ENCODE measurements at regions not wholly inside any gene's neighbourhood (a gene's known extent, or its start where the extent isn't known, plus 50 kb on each side); places are given as distances from the start of the nearest gene placed in this dataset.

- H3K4me2 ChIP-seq (ENCODE audit: low read length): no peak overlapping the region
- H4K20me1 ChIP-seq (ENCODE audit: insufficient read depth): no peaks in the 10 kb centered on the region
- no peak overlapping the region for H2AFZ ChIP-seq (ENCODE audit: low read depth, low read length)
- no peak overlapping the region for H3K4me3 ChIP-seq (ENCODE audit: low read length)
- H3K27me3 ChIP-seq (ENCODE audit: insufficient read depth, low read depth, low read length): no peaks in the 10 kb centered on the region
- H3K27ac ChIP-seq (ENCODE audit: low read length): no peak overlapping the region
- no peaks in the 10 kb centered on the region for H3F3A ChIP-seq (ENCODE audit: insufficient read depth, low read length, poor library complexity, severe bottlenecking)
- peaks cover 3% of the 10 kb centered on the region for H3K9me3 ChIP-seq (ENCODE audit: low read length)
- TF ChIP-seq REST (IDR thresholded peaks at IDR 0.05; ENCODE audit: borderline replicate concordance) (no peak), EZH2 (IDR thresholded peaks at IDR 0.05; ENCODE audit: borderline replicate concordance, insufficient read depth, low read length, poor library complexity, severe bottlenecking) (no peak), SMC3 (conservative IDR thresholded peaks at IDR 0.05; ENCODE audit: poor library complexity) (no peak), MXI1 (conservative IDR thresholded peaks at IDR 0.05; ENCODE audit: poor library complexity, severe bottlenecking) (no peak), RAD21 (conservative IDR thresholded peaks at IDR 0.05) (no peak), TAF1 (IDR thresholded peaks at IDR 0.05; ENCODE audit: low read depth) (no peak), EP300 (conservative IDR thresholded peaks at IDR 0.05; ENCODE audit: poor library complexity, severe bottlenecking) (no peak), POLR2AphosphoS5 (IDR thresholded peaks at IDR 0.05) (no peak)
- TF ChIP-seq, protein P1, sequence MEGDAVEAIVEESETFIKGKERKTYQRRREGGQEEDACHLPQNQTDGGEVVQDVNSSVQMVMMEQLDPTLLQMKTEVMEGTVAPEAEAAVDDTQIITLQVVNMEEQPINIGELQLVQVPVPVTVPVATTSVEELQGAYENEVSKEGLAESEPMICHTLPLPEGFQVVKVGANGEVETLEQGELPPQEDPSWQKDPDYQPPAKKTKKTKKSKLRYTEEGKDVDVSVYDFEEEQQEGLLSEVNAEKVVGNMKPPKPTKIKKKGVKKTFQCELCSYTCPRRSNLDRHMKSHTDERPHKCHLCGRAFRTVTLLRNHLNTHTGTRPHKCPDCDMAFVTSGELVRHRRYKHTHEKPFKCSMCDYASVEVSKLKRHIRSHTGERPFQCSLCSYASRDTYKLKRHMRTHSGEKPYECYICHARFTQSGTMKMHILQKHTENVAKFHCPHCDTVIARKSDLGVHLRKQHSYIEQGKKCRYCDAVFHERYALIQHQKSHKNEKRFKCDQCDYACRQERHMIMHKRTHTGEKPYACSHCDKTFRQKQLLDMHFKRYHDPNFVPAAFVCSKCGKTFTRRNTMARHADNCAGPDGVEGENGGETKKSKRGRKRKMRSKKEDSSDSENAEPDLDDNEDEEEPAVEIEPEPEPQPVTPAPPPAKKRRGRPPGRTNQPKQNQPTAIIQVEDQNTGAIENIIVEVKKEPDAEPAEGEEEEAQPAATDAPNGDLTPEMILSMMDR (IDR thresholded peaks at IDR 0.05; ENCODE audit: poor library complexity, severe bottlenecking): no peak
- H3K36me3 ChIP-seq (ENCODE audit: insufficient read depth, low read length): no peaks in the 10 kb centered on the region
- no peaks in the 10 kb centered on the region for H3K79me2 ChIP-seq (replicated peaks; ENCODE audit: insufficient read depth, low read length)
- H3K9me2 ChIP-seq (ENCODE audit: insufficient read depth, low read length): no peaks in the 10 kb centered on the region
- no peak overlapping the region for H3K9ac ChIP-seq (ENCODE audit: low read length)
These were observed 185.3 kb downstream of the CYP26B1 start for GRCh38 chr2:71962350-71962749.

- H3F3A ChIP-seq (ENCODE audit: insufficient read depth, low read length, poor library complexity, severe bottlenecking): no peaks in the 10 kb centered on the region
- no peaks in the 10 kb centered on the region for H3K27me3 ChIP-seq (ENCODE audit: insufficient read depth, low read depth, low read length)
- no peak overlapping the region for H3K9ac ChIP-seq (ENCODE audit: low read length)
- TF ChIP-seq MXI1 (conservative IDR thresholded peaks at IDR 0.05; ENCODE audit: poor library complexity, severe bottlenecking) (no peak), REST (IDR thresholded peaks at IDR 0.05; ENCODE audit: borderline replicate concordance) (no peak), POLR2AphosphoS5 (IDR thresholded peaks at IDR 0.05) (no peak), SMC3 (conservative IDR thresholded peaks at IDR 0.05; ENCODE audit: poor library complexity) (no peak), TAF1 (IDR thresholded peaks at IDR 0.05; ENCODE audit: low read depth) (no peak), EZH2 (IDR thresholded peaks at IDR 0.05; ENCODE audit: borderline replicate concordance, insufficient read depth, low read length, poor library complexity, severe bottlenecking) (no peak), RAD21 (conservative IDR thresholded peaks at IDR 0.05) (no peak)
- TF ChIP-seq, protein P1 (IDR thresholded peaks at IDR 0.05; ENCODE audit: poor library complexity, severe bottlenecking): no peak
- H3K9me2 ChIP-seq (ENCODE audit: insufficient read depth, low read length): no peaks in the 10 kb centered on the region
- no peak overlapping the region for H3K4me2 ChIP-seq (ENCODE audit: low read length)
- no peak overlapping the region for H3K27ac ChIP-seq (ENCODE audit: low read length)
- H2AFZ ChIP-seq (ENCODE audit: low read depth, low read length): no peak overlapping the region
- H3K36me3 ChIP-seq (ENCODE audit: insufficient read depth, low read length): no peaks in the 10 kb centered on the region
- no peak overlapping the region for H3K4me3 ChIP-seq (ENCODE audit: low read length)
- no peaks in the 10 kb centered on the region for H4K20me1 ChIP-seq (ENCODE audit: insufficient read depth)
- no peaks in the 10 kb centered on the region for H3K79me2 ChIP-seq (replicated peaks; ENCODE audit: insufficient read depth, low read length)
- H3K9me3 ChIP-seq (ENCODE audit: low read length): peaks cover 3% of the 10 kb centered on the region
These were observed 186.2 kb downstream of the CYP26B1 start for GRCh38 chr2:71961289-71962027.

All from neural cell (in vitro differentiated cells).